GM19239 (cell line): ENCODE measurements at regions not wholly inside any gene's neighbourhood (a gene's known extent, or its start where the extent isn't known, plus 50 kb on each side); places are given as distances from the start of the nearest gene placed in this dataset.

ENCODE experiments used
- DNase-seq: peaks from one replicate; pipeline ENCODE4 v3.0.0; 2011; ENCODE audit warnings: low spot score; ENCODE audit not compliant: insufficient read length
- FAIRE-seq: peaks from 2 replicates; lab custom pipeline; 2011; peaks lifted over from hg19 to GRCh38; lab: Jason Lieb, UNC

DNA sequence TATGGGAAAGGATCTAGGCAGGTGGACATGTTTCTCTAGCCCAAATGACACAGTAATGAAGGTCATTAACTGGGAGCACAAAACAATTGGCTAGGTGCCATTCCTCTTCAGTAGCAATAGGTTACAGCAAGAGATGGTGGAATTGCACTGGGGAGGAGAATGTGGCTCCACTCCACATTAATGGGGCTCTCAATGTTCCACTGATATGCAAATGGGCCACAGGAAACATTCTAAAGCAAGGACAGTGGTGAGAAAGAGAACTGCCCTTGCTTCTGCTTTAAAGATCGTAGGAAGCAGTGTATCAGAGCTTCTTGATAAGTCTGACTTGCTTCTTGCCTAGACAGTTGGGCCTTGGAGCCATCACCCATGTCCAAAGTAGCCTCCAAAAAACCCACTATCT lies 271.4 kb upstream of the PPP2R3A start:
- FAIRE-seq (no peak), DNase-seq (no peak)

DNA sequence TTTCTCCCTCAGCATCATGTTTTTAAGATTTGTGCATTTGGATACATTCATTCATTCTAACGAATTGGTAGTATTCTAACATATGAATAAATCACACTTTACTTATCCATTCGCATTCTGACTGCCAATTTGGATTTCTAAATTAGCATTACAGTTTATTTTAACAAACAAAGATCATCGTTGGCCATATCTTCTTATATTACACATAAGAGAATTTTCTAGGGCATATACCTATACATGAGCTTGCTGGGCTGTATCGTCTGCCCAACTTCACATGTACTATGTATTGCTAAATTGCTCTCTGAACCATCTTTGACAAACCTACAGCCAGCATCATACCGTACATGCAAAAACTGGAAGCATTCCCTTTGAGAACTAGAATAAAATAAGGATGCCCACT lies 265.8 kb upstream of the PPP2R3A start:
- DNase-seq: no peak
- no peak for FAIRE-seq

DNA sequence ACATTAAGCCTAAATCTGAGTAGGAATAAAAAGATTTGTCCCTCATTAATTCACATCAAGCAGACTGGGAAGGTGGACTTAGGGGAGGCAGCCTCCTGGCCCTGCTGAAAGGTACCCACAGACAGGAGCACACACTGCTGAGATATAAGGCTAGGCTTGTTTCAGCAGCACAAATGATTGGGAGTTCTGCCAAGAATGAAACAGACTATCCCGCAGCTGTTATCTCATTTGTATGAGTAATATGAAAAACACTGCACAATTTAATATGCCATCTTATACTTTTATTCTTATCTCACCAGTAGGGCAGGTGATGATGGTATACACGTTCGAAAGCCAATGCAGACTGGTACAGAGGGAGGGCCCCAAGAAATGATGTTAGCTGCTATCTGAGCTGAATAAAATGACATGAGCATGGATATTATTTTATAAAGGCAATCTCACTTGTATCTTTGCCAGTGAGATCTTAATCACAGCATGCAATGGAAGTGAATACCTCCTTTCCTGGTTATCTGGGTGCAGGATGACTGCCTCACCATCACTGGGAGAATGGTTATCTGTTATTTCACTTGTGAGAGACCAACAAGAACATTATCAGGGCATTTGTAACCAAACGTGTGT lies 258.7 kb upstream of the PPP2R3A start:
- no peak for FAIRE-seq
- no peak for DNase-seq

DNA sequence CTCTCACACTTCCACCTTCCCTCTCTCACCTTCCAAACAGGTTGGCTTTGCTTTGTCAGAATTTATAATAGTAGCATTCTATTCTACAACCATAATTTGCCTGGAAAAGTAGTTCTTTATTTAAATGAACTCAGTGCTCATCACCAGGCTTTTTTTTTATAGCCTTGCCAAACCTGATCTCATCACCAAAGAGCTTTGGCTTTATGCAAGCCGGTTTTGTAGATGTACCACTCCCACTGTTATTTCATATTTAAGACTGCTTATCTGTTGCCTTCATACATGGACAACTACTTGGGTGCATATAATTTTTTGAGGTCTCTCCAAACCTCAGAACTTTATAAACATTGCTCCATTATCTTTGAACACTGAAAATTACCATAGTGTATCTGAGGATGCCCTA lies 246.1 kb upstream of the PPP2R3A start:
- DNase-seq (no peak), FAIRE-seq (no peak)

DNA sequence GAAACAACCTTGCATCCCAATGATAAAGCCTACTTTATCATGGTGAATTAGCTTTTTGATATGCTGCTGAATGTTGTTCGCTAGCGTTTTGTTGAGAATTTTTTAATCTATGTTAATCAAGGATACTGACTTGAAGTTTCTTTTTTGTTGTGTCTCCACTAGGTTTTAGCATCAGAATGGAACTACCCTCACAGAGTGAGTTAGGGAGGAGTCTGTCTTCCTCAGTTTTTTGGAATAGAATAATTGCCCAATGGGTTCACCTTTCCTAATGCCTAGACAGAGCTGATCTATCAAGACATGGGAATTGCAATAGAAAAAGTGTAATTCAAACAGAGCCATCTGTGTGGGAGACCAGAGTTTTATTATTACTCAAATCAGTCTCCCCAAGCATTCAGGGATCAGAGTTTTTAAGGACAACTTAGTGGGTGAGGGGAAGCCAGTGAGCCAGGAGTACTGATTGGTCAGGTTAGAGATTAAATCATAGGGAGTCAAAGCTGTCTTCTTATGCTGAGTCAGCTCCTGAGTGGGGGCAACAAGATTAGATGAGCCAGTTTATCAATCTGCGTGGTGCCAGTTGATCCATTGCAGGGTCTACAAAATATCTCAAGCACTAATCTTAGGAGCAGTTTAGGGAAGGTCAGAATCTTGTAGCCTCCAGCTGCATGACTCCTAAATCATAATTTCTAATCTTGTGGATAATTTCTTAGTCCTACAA lies 237.4 kb upstream of the PPP2R3A start:
- no peak for FAIRE-seq

DNA sequence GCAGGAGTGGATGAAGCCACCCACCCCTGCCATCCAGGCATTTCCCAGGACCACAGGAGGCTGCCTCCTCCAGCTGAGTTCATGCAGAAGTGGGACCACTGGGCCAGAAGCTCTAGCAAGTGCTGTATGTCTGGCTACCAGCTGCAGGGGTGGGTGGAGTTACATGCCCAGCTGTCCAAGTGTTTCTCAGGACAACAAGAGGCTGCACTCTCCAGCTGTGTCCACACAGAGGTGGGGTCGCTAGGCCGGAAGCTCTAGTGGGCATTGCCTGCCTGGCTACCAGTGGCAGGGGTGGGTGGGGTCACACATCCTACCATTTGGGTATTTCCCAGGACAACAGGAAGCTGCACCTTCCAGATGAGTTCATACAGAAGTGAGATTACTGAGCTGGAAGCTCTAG lies 234.0 kb upstream of the PPP2R3A start:
- DNase-seq: no peak

More for the DNA sequence above, 237.4 kb upstream of the PPP2R3A start:
- no peak for DNase-seq

DNA sequence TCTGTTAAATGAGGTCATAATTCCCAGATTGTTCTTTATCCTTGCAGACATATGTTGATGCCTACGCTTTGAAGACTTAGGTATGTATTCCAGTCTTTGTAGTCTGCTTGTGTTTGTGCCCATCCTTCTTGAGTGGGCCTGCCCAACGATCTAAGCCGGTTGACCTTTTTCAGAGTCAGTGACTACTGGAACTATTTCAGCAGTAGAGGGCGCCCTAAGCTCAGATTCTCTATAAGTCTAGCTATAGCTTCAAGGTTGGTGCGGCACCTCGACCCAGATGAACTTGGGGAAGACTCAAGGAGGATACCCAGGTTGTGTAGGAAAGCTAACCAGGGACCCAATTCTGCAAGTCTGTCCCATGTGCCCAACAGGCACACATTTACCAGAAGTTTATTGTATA lies 228.8 kb upstream of the PPP2R3A start:
- DNase-seq (no peak), FAIRE-seq (no peak)

More for the DNA sequence above, 234.0 kb upstream of the PPP2R3A start:
- FAIRE-seq: no peak

DNA sequence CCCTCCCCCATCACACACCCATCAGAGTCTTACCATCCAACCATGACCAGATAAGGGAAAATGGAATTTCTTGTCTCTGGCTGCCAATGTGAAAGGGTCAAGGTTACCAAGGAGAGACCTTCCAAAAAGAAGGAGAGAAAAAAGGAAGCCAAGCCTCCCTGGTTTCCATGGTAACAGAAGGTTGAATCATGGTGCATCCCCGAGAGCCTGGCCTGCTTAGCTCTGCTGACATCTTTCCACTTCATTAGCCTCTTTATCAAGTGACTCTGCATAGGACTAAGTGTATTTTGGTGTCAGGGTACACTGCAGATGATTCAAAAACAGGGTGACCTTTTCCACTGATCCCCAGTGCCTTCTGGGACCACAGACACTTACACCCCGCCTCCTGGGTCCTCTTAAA lies 225.7 kb upstream of the PPP2R3A start:
- FAIRE-seq: no peak

DNA sequence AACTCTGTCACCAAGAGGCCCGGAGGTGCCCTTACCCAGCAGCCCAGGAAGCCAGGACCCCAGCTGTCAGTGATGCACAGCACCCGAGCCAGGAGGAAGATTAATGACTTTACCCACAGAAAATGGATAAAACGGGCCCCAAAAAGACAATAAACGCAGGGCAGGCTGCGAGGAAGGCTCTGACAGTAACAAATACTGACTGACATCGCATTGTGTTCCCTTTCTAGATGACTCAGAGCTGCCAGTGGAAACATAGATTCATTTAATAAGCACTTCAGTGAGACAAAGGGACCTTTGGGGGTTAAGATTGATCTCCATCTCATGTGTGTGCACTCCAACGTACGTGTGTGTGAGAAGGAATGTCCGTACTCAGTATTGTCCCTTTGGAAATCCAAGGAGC lies 225.3 kb upstream of the PPP2R3A start:
- DNase-seq: no peak
- no peak for FAIRE-seq

More for the DNA sequence above, 225.7 kb upstream of the PPP2R3A start:
- DNase-seq: no peak

DNA sequence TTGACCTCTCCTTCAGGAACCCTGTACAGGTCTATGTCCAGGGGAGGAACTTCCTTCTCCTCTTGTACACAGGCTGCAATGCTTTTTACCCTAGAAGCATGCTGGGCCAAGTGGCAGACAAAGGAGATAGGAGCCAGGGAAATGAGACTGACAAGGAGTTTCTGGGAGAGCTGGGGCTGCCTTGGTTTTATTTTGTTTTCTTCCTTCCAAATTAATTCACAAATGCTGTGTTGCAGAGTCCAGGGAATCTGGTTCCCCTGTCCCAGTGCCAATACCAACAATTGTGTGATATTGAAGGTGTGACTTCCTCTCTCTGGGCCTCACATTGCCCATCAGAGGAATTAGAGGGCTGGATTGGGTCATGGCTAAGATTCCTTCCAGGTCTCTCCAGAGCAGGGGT lies 224.8 kb upstream of the PPP2R3A start:
- DNase-seq: no peak
- FAIRE-seq: no peak

DNA sequence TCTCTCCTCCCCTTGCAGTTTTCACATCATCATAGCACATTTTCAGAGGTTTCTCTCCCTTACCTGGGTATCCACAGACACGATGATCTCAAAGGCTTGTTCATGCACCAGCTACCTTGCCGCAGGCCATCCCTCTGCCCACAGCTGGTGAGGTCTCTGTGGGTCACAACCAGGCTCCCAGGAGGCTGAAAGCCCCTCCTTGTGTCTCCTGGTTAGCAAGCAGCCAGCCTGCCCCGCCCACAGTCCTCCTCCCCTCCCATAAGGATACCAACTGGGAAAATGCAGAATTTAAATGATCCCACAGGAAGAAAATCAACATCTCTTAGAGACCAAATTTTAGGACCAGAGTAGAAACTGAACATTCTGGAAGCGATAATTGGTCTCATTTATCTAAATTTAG lies 213.5 kb upstream of the PPP2R3A start:
- FAIRE-seq: no peak
- no peak for DNase-seq

DNA sequence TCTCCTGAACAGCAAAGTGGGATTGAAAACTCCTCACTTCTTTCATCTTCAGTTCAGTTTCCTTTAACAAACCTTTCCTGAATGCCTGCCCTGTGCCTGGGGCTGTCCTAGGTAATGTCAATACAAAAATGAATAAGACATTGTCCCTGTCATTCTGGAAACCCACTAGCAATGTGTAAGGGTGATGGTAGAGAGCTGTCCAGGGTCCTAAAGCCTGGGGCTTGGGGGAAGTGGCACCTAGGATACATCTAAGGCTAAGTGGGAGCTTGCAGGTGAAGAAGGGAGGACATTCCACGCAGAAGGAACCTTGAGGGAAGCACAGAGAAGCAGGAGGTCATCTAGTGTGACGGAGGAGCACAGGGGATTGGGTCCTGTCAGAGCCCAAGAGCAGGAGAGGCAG lies 212.7 kb upstream of the PPP2R3A start:
- FAIRE-seq (no peak), DNase-seq (no peak)

DNA sequence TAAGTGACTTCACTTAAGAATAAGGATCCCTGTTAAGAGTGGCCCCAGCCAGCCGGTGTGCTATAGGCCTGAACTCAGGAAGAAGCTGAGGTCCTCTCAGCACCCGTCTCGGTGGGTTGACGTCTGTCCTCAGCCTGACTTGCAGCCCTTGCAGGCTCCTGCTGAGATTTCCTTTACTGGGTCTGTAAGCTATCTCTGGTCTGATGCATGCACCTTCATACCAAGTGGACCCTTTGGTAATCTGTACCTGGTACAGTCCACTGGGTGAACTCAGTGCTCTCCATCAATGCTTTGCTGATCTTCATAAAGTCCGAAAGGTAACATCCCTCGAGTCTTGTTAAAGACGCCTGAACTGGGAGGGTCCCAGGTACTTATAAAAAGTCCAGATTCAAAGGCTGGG lies 212.0 kb upstream of the PPP2R3A start:
- FAIRE-seq: no peak
- DNase-seq: no peak

DNA sequence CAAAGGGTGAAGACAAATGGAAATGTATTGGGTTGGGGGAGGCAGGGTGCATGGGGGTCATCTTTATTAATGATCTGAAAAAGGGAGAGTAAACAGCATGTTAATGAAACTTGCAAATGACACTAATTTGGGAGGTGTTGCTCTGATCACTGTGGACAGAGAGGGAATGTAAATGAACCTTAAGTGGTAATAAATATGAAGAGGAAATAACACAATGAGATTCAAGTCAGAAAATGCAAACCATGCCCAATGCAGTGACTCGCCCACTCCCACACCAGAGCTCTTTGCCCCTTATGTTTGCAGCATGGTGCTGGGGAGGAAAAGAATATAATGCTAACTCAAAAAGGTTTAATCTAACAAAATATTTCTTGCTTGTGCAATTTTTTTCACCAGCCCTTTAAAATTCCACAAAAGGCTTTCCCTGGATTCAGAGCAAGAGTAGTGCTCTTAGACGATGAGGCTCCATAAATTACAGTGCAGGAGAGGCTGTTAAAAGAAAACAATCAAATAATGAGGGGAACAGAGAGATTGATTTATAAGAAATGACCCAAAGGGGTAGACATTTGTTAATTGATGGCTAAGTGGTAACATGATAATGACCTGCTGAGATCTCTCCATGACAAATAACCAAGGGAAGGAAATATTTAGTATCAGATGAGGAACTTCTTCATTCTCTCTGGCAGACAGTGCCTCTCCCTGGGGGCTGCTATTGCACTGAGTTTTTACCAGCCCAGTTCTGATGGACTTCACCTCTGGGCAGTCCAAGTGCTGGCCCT lies 210.0 kb upstream of the PPP2R3A start:
- no peak for DNase-seq
- FAIRE-seq: no peak

DNA sequence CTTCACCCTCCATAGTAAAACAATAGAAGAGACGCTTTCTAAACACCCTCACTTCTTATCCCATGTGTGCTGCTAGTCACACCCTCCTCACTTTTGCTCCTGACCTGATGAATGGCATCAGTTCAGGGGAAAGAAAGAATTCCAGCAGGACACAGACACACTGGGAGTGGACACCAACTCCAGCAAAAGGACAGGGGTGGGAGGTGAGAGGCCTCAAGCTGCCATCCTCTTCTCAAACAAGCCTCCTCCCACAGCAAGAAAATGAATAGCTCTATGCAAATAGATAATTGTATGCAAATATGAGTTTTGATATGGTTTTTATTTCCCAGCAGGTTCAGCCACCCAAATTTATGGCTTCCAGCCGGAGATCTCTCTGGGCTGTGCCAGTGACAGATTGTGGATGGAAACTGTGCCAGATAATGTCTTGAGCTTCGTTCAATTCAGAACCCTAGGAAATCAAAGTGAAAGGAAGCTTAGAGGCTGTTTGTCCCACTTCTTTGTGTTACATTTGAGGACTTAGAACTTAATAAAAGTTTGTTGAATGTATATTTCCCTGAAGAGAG lies 209.3 kb upstream of the PPP2R3A start:
- FAIRE-seq (no peak), DNase-seq (no peak)

DNA sequence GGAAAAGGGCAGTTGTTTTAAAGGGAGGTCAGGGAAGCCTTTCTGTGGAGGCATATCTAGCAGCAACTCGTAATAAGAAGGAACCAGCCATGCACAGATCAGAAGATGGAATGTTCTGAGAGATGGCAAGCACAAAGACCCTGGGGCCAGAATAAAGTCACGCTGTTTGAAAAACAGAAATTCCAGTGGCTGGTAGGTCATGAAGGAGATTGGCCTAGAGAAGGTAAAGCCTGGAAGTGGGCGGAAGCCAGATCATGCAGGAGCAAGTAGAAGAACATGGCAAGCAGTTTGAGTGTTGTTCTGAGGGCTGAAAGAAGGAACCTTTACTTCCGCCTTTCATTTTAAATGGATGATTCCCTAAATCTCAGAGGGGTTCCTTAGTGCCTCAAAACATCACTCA lies 208.1 kb upstream of the PPP2R3A start:
- no peak for DNase-seq
- no peak for FAIRE-seq

DNA sequence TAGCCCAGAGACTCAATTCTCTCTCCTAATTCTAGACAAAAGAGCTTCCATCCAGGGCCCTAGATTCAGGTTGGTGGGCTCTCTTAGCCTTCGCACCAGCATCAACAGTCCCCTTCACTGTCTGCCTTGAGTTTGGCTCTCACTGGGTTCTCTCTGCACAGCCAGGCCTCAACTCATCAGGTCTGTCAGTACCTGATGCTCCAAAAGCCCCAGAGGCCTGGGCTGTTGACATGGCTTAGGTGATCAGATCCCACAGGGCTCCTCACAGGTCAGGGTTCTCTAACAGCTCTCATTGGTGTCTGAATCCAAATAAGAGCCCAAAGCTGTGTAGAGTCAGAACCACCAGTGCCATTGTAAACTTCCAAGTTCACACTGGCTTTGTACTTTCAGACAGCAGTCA lies 206.6 kb upstream of the PPP2R3A start:
- FAIRE-seq: no peak
- no peak for DNase-seq

DNA sequence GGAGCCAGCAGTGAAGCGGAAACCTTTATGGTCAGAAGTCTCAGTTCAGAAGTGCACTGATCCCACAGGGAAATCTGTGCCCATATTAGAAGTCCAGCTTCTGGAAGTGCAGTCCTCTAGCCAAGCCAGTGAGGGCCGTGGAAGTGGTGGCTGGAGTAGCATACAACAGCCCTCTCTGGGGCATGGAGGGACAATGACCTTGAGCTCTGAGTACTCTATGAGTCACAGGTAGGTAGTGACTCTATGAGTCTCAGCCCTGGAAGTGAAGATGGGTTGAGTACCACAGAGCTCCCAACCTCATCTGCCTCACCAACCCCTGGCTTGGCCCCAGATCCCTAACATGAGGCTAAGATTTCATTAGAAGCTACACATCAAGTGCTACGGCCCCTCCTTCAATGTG lies 205.9 kb upstream of the PPP2R3A start:
- FAIRE-seq: no peak
- DNase-seq: no peak

DNA sequence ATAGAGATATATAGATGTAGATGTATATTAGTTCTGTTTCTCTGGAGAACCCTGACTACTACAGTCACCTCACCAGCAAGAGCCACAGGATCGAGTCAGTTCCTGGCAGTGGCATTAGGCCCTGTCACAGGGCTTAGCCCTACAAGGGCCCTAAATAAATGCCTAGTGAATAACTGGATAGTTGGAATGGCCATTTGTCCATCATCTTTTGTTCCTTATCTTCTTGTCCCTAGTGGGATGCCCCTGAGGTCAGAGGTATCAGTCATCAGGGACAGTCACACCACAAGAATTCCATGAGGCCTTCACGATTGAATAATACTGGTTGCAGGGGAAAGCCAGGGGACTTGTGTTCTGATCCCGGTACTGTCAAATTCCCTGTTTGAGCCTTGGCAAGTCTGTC lies 204.9 kb upstream of the PPP2R3A start:
- FAIRE-seq (no peak), DNase-seq (no peak)

DNA sequence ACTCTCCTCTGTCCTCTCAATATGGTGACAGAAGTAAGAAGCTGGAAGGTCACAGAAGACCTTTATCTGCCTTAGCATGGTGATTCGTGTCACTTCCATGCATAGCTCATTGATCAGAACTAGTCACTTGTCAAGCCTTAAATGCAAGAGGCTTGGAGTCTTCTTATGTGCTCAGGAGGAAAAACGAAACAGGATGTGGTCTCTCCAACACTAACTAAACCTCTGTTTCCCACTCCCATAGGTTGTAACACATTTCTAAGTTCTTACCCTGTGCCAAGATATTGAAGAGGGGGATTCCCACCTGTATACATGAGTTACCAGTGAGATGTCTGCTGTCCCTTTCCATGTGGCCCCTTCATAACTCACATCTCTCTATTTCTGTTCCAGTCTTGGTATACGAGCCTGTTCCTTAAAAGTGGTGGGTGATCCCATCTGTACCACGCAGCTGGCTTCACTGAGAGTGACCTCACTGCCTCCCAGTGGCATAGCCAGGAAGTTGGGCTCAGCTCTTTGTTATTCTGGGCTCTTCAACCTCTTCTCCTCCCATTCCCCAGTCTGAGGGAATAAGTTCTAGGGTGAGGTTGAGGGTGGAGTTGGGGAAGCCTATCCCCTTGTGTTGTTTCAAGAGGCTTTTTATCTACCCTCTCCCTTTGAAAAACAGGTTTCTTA lies 203.2 kb upstream of the PPP2R3A start:
- no peak for FAIRE-seq
- no peak for DNase-seq

DNA sequence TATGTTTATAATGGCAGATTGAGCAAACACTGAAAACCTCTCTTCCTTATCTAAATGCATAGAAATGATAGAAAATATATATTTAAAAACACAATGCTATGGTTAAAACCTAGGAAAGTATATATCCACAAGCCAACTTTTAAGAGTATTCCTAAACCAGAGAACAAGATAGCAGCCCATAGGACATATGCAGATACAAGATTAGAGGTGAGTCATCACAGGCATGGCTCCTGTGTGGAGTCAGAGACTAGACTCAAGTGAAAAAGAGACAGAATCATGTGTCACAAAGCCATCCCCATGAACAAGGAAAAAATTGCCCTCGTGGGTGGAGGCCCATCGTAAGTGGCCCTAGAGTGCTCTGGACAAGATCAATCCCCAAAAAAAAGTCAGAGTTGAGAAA lies 199.4 kb upstream of the PPP2R3A start:
- no peak for DNase-seq
- no peak for FAIRE-seq
